SH-SY5Y (cell line): ENCODE measurements at regions not wholly inside any gene's neighbourhood (a gene's known extent, or its start where the extent isn't known, plus 50 kb on each side); places are given as distances from the start of the nearest gene placed in this dataset.

ENCODE experiments used
- GATA2 ChIP-seq: IDR thresholded peaks from 2 replicates; pipeline ENCODE4 v1.6.1; 2011; ENCODE audit warnings: mild to moderate bottlenecking, low read depth, low read length
- GATA3 ChIP-seq: IDR thresholded peaks from 2 replicates; pipeline ENCODE4 v1.6.1; 2011; ENCODE audit warnings: low read depth, mild to moderate bottlenecking, low read length, moderate library complexity

- TF ChIP-seq GATA2 = no peak
- no peak for TF ChIP-seq GATA3
Measured at GRCh38 chr3:70832089-70832833, 519.8 kb upstream of the MDFIC2 start.
